ENCODE measurements at regions not wholly inside any gene's neighbourhood (a gene's known extent, or its start where the extent isn't known, plus 50 kb on each side); places are given as distances from the start of the nearest gene placed in this dataset.
"Not testable (repeated sequence)": the region's sequence is repeated elsewhere in the genome, so short reads cannot be mapped to it uniquely, and the experiment has no call there.

GRCh38 chr15:44900796-44901195 is 55.7 kb upstream of the TERB2 start:
- ATAC-seq, H3K36me3 Mint-ChIP-seq, H3K4me3 Mint-ChIP-seq, H3K27me3 Mint-ChIP-seq, H3K9me3 Mint-ChIP-seq, H3K27ac Mint-ChIP-seq, POLR2A ChIA-PET, DNase-seq: not testable (repeated sequence)
- H3K4me1 Mint-ChIP-seq = peaks cover 5 to 12% (median 8%) of the 10 kb centered on the region in 4 donors

DNA sequence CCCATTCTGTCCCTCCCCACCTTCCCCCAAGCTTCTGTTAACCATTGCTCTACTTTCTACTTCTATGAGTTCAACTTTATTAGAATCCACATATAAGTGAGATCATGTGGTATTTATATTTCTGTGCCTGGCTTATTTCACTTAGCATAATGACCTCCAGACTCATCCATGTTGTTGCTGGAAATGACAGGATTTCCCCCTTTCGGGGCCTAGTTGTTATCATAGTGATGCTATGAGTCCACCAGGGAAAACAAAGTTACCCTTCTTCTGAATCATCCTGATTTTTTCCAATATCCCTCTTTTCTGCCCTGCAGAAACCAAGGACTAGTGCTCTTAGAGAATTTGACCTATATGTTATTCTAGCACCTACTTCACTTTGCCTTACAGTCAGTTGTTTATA is 53.2 kb upstream of the TERB2 start:
- ATAC-seq, H3K4me1 Mint-ChIP-seq, H3K36me3 Mint-ChIP-seq, POLR2A ChIA-PET, H3K27ac Mint-ChIP-seq, DNase-seq, H3K27me3 Mint-ChIP-seq, H3K9me3 Mint-ChIP-seq, H3K4me3 Mint-ChIP-seq: not testable (repeated sequence)

- H3K4me1 Mint-ChIP-seq, POLR2A ChIA-PET, H3K27ac Mint-ChIP-seq, H3K27me3 Mint-ChIP-seq, DNase-seq, ATAC-seq, H3K4me3 Mint-ChIP-seq, H3K36me3 Mint-ChIP-seq, H3K9me3 Mint-ChIP-seq: not testable (repeated sequence)
Measured at GRCh38 chr15:44904651-44905340, 51.7 kb upstream of the TERB2 start.
